T-helper 2 cell (primary cell): ENCODE measurements at regions not wholly inside any gene's neighbourhood (a gene's known extent, or its start where the extent isn't known, plus 50 kb on each side); places are given as distances from the start of the nearest gene placed in this dataset.

Experiments used
- DNase-seq, 5 experiments: peaks; one replicate each; pipeline versions ENCODE4 v3.0.0 to v3.0.0-alpha.2; 2012 to 2022

- no peak for DNase-seq
These were observed 337.5 kb downstream of the HRH4 start for GRCh38 chr18:24797981-24798380.

- DNase-seq, result no peak
These were observed 338.7 kb downstream of the HRH4 start for GRCh38 chr18:24799176-24799575.

GRCh38 chr18:24799720-24800119, 339.3 kb downstream of the HRH4 start:
- no peak for DNase-seq

DNA sequence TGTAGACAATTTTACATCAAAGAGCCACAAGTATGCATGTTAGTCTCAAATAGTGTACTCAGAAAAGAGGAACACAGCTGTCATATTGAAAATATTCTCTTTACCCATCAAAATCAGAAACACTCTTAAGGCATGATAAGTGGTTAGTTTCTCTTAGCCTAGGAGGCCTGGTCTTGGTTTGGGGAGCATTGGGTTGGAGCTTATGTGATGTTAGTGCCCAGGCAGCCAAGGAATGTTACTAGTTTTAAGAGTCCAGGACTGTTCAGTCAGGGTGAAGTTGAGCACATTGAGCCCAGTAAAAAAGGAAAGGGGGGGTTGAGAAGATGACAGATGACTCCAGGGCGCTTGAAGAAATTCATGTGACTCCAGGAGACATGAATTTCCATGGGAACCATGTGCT, 340.6 kb downstream of the HRH4 start:
- no peak for DNase-seq

DNA sequence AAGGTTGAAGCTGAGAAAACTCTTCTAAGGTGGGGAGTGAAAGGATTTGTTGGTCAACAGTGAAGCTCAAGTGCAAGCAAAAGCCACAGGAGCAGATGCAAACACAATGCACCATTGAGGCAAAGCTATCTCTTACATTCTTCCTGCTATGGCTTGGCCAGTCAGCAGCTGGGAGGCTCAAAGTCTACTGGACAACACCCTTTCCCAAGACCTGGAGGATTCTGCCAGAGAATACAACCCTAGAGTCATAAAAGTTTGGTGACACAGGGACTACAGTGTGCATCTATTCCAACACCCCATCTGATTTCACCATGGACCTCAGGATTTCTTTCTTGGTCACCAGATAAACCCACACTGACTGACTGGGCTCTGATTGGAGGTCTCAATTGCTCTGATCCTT, 342.0 kb downstream of the HRH4 start:
- no peak for DNase-seq

DNA sequence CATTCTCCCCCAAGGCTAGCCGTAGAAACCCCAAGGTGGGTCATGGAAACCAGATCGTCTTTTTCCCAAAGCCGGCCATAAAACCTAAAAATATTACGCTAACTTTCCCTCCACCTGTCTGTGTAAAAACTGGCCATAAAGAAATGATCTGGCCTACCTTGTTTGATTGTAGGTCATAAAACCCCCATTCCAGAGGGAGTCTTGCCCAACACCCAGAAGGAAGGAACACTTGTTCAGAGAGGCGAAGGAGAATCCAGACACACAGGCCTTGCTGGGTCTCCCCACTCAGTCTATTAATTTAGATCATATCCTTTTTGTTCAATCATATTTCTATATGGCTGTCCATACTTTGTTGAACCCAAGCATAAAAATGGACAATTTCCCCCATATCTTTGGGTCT, 344.7 kb downstream of the HRH4 start:
- DNase-seq, result no peak

- no peak for DNase-seq
These were observed 348.9 kb downstream of the HRH4 start for GRCh38 chr18:24809173-24809950.

- no peak for DNase-seq
These were observed 350.3 kb downstream of the HRH4 start for GRCh38 chr18:24810561-24811305.

DNA sequence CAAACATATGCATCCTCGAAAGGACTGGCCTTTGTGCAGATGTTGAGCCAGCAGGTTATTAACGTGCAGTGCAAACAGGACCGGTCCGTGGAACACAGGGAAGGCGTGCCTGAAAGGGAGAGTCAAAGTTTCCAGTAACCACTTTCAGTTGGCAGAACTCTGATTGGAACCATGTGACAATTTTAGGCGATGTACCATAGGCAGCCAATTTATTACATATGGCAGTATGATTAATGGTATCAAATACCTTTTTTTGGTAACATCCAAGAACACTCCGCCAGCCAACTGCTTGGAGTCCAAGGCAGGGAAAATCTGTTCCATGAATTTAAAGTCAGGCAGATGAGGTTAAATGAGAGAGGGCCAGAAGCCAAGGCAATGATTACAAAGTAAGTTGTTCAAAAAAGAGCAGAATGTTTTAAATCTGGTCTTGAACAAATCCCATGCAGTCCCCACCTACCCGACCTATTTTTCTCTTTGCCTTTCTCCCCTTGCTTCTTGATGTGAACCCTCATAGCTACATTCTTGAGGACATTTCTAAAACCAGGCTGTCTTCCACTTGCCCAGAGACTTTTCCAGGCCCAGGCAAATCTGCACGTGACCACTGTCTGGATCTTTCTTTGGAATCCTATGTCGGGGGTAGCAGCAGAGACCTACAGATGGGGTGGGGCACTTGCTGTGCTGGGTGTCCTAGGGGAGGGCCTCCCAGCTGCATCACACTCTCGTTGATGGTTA, 351.7 kb downstream of the HRH4 start:
- no peak for DNase-seq

DNA sequence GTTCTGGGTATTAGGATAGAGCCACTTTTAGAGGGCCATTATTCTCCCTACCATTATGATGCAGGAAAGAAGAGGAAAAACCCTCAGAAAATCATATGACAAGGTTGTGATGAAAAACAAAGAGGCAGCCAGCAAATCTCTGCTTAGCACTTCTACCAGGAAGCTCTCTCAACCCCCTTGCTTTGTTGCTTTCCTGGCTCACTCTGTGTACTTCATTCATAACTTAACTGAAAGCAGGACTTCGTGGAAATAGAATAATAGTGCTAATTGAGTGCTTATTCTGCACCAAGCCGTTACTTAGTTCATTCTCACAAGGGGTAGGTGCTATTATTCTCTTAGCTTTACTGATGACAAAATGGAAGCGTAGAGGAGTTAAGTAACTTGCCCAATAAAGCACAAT, 354.1 kb downstream of the HRH4 start:
- DNase-seq, result no peak

DNA sequence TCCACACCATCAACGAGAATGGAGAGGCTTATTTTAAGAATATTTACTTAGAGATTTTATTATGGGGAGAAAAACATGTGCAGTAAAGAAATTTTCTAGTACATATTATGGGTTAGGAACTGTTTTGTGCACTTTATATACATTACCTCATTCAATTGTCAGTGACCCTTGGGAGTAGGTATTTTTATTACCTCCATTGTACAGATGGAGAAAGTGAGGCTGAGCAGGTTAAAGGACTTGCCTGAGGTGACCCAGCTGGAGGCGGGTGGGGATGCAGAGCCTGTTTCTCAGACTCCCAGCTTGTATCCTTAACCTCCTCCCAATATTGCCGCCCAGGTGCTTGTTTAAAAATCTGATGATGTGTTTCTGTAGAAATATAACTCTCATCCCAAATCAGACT, 356.7 kb downstream of the HRH4 start:
- no peak for DNase-seq

DNA sequence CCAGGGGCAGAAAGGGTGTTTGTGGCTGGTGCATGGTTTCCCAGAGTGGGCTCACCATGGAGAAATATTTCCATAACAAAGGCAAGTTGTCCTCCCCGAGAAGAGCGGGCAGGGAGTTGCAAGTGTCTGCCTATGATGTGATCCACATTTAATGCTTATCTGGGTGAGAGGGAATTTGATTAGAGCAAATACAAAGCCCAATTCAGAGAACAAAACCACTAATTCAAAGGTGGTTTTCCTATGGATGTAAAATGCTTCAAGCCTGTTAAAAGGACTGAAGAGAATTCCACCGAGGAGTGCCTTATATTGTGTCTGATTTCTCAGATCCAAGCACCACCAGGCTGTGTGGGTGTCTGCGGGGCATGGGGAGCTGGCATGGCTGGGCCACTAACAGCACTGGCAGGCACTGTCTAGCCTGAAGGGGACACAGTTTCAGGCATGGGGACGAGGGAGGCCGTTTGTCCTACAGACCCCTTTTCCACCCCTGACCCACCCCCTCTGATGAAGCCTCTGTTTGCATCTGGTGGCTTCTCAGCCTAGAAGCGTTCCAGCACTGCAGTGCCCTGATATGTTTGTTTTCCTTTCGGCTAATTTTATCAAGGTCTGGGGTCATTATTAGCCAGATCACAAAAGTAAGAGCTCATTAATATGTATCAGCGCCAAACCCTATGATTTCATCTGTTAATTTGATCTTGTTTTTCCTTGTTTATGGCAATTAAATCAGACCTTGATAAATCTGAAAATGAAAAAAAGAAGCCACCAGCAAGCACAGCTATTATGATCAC, 357.3 kb downstream of the HRH4 start:
- DNase-seq, result no peak

DNA sequence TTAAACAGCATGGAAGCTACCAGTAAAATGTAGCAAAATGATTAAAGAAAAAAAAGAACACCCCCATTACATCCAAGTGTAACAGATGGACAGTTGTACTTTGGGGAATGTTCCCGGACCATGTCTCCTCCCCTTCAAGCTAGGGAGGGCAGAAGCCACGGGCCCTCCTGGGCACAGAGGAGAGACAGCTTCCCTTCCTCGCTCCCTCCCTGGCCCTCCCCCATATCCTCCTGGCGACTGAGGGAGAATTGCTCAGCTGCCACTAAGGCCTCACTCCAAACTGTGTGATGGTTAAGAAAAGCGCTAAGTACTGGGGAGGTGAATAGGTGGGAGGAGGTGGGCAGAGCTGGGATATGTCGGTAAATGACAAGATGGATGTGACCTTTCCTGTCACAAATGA, 358.0 kb downstream of the HRH4 start:
- DNase-seq, result no peak

- DNase-seq, result no peak
These were observed 358.9 kb downstream of the HRH4 start for GRCh38 chr18:24819141-24819890.

DNA sequence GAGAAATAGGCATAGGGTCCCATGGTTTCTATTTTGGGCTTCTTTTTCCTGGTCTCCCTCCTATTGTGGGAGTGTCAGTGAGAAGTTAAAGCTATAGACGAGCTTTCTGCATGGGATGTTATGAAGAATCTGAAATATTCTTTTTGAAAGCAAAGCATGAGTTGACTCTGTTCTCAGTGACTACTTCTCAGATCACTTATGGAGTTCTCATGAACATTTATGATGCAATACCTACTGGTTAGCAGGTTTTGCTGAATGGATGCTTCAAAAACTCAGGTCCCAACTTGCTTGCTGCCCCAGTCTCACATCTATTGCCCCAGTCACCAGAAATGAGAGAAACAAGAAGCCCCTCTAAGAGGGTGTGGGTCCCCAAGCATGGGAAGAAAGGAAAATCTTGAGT, 365.0 kb downstream of the HRH4 start:
- DNase-seq, result no peak

DNA sequence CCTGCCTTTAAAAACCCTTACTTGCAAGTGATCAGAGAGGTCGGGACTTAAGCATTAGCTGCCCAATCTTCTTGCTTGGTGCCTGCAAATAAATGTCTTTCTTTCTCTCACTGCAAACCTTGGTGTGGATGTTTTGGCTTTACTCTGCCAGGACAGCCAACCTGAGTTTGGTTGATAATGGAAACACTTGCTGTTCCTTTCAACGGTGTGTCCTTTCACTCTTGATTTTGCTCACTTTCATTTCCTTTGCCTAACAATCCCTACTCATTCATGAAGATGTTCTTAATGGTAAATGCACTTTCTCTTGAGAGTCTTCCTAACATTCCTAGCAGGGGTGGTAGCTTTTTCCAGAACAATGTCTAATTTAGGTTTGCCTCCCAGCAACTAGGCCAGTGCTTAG, 366.2 kb downstream of the HRH4 start:
- no peak for DNase-seq

GRCh38 chr18:24827501-24827900, 367.1 kb downstream of the HRH4 start:
- DNase-seq, result no peak

GRCh38 chr18:24831081-24831480, 370.6 kb downstream of the HRH4 start:
- no peak for DNase-seq

GRCh38 chr18:24831871-24832665, 371.6 kb downstream of the HRH4 start:
- DNase-seq, result no peak

- no peak for DNase-seq
These were observed 375.3 kb downstream of the HRH4 start for GRCh38 chr18:24835751-24836150.

DNA sequence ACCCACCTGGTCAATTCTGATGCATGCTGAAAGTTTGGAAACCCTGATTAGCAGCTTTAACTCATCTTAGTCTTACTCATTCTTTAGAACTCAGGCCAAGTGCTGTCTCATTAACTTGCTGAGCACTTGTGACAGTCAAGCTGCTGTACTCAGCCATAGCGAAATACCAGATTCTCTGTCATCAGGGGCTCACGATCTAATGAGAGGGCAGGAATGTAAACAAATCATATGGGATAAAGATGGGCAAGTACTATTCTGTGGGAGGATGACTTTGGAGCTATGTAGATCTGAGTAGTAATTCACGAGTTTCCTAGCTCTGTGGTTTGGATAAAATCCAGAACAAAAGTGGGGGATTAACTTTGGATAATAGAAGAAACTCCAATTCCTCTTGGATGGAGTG, 376.6 kb downstream of the HRH4 start:
- no peak for DNase-seq
